Lower leg skin (tissue), 3 donors: ENCODE measurements at regions not wholly inside any gene's neighbourhood (a gene's known extent, or its start where the extent isn't known, plus 50 kb on each side); places are given as distances from the start of the nearest gene placed in this dataset.

ENCODE experiments used
- POLR2A ChIP-seq, 2 donors: fragments of 450-650 bp; IDR thresholded peaks; one replicate each; pipeline ENCODE4 v1.6.1; 2016 to 2017; ENCODE audit warnings: antibody characterized with exemption in 2 of 2, mild to moderate bottlenecking in 1 of 2, moderate library complexity in 1 of 2
- TF ChIP-seq, protein P1 (sequence below), 3 donors: fragments of 450-650 bp; IDR thresholded peaks; one replicate each; pipeline ENCODE4 v1.5.1; 2016; ENCODE audit warnings: antibody characterized with exemption in 3 of 3, mild to moderate bottlenecking in 3 of 3, moderate library complexity in 2 of 3

DNA sequence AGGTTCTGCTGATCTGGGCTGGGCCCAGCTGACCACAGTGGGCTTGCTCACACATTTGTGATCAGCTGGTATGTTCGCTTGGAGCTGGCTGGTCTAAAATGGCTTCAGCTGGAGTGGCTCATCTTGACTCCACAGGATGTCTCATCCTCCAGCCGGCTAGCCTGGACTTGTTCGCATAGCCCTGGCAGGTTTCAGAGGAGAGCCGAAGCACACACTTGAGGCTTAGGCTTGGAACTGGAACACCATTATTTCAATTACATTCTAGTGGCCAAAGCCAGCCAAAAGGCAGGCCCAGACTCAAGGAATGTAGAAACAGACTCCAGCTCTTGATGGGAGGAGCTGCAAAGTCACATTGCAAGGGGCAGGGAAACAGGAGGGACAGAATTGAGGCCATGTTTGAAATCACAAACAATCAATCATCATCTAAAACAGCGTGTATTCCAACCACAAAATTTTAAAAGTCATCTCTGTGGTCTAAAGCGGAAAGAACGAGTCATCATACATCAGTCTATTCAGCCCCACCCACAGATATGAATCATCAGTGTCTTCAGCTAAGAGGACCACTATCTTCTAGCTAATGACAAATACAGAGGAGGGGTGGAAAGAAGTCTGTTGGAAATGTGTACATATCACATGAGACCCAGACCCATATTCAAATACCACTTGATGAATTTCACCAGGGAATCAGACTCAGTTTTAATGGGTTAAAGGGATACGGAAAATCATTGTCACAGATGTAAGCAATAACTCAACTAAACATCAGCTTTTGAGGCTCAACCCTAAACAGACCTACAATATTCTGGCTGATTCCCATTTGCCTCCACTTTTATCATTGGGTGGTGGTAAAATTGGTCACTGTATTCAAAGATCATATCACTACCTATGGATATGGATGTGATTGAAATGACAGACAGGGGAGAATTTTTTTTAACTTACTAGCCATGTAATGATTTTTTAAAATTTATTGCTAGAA lies 139.0 kb upstream of the MKLN1 start:
- no peak for TF ChIP-seq POLR2A (IDR thresholded peaks at IDR 0.05)
- TF ChIP-seq, protein P1, sequence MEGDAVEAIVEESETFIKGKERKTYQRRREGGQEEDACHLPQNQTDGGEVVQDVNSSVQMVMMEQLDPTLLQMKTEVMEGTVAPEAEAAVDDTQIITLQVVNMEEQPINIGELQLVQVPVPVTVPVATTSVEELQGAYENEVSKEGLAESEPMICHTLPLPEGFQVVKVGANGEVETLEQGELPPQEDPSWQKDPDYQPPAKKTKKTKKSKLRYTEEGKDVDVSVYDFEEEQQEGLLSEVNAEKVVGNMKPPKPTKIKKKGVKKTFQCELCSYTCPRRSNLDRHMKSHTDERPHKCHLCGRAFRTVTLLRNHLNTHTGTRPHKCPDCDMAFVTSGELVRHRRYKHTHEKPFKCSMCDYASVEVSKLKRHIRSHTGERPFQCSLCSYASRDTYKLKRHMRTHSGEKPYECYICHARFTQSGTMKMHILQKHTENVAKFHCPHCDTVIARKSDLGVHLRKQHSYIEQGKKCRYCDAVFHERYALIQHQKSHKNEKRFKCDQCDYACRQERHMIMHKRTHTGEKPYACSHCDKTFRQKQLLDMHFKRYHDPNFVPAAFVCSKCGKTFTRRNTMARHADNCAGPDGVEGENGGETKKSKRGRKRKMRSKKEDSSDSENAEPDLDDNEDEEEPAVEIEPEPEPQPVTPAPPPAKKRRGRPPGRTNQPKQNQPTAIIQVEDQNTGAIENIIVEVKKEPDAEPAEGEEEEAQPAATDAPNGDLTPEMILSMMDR (IDR thresholded peaks at IDR 0.05), result no peak
